Panc1 (cell line): ENCODE measurements at regions not wholly inside any gene's neighbourhood (a gene's known extent, or its start where the extent isn't known, plus 50 kb on each side); places are given as distances from the start of the nearest gene placed in this dataset.

Experiments used
- ATAC-seq: fragments of 200-7000 bp; cut with Tn5 transposase; 2 replicates; pipeline ENCODE4 v1.9.1; 2020; ENCODE audit warnings: mild to moderate bottlenecking, moderate library complexity
- BruUV-seq: library from RNA; stranded (reverse); fragments of 400-500 nt; replicated peaks from 2 replicates; lab custom pipeline; 2021; lab: Mats Ljungman, UMichigan
- CTCF ChIA-PET: fragments of 300-600 bp; sonication (Branson Sonifier 250); formaldehyde crosslinking; loops from one replicate; lab custom pipeline; 2022; ENCODE audit warnings: antibody characterized with exemption; lab: Charles Lee
- POLR2A ChIA-PET: fragments of 300-600 bp; sonication (Branson Sonifier 250); formaldehyde crosslinking; loops from one replicate; lab custom pipeline; 2022; ENCODE audit warnings: antibody characterized with exemption; lab: Charles Lee
- DNase-seq: peaks from one replicate; pipeline ENCODE4 v3.0.0-alpha.2; 2010; ENCODE audit warnings: low read depth, low spot score
- H3K27ac ChIP-seq: 2 replicates; pipeline ENCODE4 v1.5.1; 2011; ENCODE audit warnings: mild to moderate bottlenecking, low read length, inconsistent platforms
- H3K27me3 ChIP-seq: fragments of 200-500 bp; sonication (Bioruptor generic); 2 replicates; pipeline ENCODE4 v1.6.0; 2014; ENCODE audit warnings: low read length, inconsistent platforms; ENCODE audit not compliant: control insufficient read depth, insufficient read depth
- H3K36me3 ChIP-seq: fragments of 200-500 bp; sonication (Bioruptor generic); 2 replicates; pipeline ENCODE4 v1.5.1; 2014; ENCODE audit warnings: inconsistent platforms, mild to moderate bottlenecking, low read length, moderate library complexity; ENCODE audit not compliant: control insufficient read depth, insufficient read depth
- H3K4me1 ChIP-seq: 2 replicates; pipeline ENCODE4 v1.5.1; 2011; ENCODE audit warnings: inconsistent platforms, mild to moderate bottlenecking, low read length, moderate library complexity; ENCODE audit not compliant: control insufficient read depth, insufficient read depth
- H3K4me3 ChIP-seq, 2 experiments: 2 replicates each; pipeline ENCODE4 v1.5.1; 2011 to 2012; ENCODE audit warnings: low read depth in 2 of 2, low read length in 2 of 2, mild to moderate bottlenecking in 2 of 2, inconsistent platforms in 1 of 2, moderate library complexity in 1 of 2
- H3K9me3 ChIP-seq: fragments of 200-500 bp; sonication (Bioruptor generic); 2 replicates; pipeline ENCODE4 v1.5.1; 2014; ENCODE audit warnings: low read depth, mild to moderate bottlenecking, inconsistent platforms, low read length, moderate library complexity; ENCODE audit not compliant: control insufficient read depth, insufficient read depth
- POLR2AphosphoS5 ChIP-seq: IDR thresholded peaks from 2 replicates; pipeline ENCODE4 v1.6.1; 2012; ENCODE audit warnings: mild to moderate bottlenecking, low read depth, low read length, moderate library complexity
- SIN3A ChIP-seq: IDR thresholded peaks from 2 replicates; pipeline ENCODE4 v1.6.1; 2012; ENCODE audit warnings: low read depth, mild to moderate bottlenecking, low read length, moderate library complexity, borderline replicate concordance; ENCODE audit not compliant: insufficient read depth
- TCF7L2 ChIP-seq: IDR thresholded peaks from 2 replicates; pipeline ENCODE4 v1.6.1; 2011; ENCODE audit warnings: mild to moderate bottlenecking, low read depth, low read length, inconsistent platforms
- in situ Hi-C: cut with HindIII; loops from 2 replicates; pipeline ENCODE4 v1.10.0; 2016; ENCODE audit warnings: low sequenced_read_pairs, low pct_unique_long_range_greater_than_20kb
- intact Hi-C: fragments of 100-400 bp; cut with micrococcal nuclease; formaldehyde crosslinking; loops from one replicate; pipeline ENCODE4 v1.10.0; 2022; ENCODE audit not compliant: unreplicated experiment
- TF ChIP-seq, protein P1 (sequence below): fragments of 450-650 bp; IDR thresholded peaks from 2 replicates; pipeline ENCODE4 v1.5.1; 2017; ENCODE audit warnings: mild to moderate bottlenecking
- TF ChIP-seq, protein P2 (sequence below), 2 experiments: IDR thresholded peaks; 2 replicates each; pipeline ENCODE4 v1.6.1; 2011 to 2012; ENCODE audit warnings: low read depth in 2 of 2, control low read depth in 1 of 2, low read length in 1 of 2, mild to moderate bottlenecking in 1 of 2, moderate library complexity in 1 of 2; ENCODE audit not compliant: insufficient read depth in 1 of 2

DNA sequence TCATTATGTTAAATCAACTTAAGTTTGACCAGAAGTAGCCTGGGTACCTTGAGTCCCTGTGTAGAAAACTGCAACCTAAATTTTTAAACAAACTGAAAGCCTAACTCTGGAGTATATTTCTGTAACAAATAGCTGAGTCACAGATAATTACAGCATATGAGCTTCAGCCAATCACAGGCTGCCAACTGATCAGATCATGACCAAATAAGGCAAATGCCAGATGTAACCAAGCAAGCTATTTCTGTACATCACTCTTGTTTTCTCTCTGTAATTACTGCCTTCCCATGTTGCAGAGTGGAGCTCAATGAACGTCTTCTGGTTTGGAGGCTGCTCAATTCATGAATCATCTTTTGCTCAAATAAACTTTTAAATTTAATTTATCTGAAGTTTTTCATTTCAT is 980.9 kb upstream of the DIAPH2 start:
- BruUV-seq: no TSS peak
- Histone ChIP-seq H3K27me3 (no peaks in the 10 kb centered on the region), H3K9me3 (no peaks in the 10 kb centered on the region), H3K27ac (no peak overlapping the region), H3K4me1 (no peaks in the 10 kb centered on the region), H3K36me3 (no peaks in the 10 kb centered on the region), H3K4me3 (no peak overlapping the region)
- CTCF ChIA-PET: no interaction called here
- ATAC-seq (no peak), DNase-seq (no peak)
- intact Hi-C loops: no loop called here
- in situ Hi-C loops: no loop called here
- TF ChIP-seq, protein P1, sequence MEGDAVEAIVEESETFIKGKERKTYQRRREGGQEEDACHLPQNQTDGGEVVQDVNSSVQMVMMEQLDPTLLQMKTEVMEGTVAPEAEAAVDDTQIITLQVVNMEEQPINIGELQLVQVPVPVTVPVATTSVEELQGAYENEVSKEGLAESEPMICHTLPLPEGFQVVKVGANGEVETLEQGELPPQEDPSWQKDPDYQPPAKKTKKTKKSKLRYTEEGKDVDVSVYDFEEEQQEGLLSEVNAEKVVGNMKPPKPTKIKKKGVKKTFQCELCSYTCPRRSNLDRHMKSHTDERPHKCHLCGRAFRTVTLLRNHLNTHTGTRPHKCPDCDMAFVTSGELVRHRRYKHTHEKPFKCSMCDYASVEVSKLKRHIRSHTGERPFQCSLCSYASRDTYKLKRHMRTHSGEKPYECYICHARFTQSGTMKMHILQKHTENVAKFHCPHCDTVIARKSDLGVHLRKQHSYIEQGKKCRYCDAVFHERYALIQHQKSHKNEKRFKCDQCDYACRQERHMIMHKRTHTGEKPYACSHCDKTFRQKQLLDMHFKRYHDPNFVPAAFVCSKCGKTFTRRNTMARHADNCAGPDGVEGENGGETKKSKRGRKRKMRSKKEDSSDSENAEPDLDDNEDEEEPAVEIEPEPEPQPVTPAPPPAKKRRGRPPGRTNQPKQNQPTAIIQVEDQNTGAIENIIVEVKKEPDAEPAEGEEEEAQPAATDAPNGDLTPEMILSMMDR: no peak
- no peak for TF ChIP-seq POLR2AphosphoS5
- TF ChIP-seq, protein P2, sequence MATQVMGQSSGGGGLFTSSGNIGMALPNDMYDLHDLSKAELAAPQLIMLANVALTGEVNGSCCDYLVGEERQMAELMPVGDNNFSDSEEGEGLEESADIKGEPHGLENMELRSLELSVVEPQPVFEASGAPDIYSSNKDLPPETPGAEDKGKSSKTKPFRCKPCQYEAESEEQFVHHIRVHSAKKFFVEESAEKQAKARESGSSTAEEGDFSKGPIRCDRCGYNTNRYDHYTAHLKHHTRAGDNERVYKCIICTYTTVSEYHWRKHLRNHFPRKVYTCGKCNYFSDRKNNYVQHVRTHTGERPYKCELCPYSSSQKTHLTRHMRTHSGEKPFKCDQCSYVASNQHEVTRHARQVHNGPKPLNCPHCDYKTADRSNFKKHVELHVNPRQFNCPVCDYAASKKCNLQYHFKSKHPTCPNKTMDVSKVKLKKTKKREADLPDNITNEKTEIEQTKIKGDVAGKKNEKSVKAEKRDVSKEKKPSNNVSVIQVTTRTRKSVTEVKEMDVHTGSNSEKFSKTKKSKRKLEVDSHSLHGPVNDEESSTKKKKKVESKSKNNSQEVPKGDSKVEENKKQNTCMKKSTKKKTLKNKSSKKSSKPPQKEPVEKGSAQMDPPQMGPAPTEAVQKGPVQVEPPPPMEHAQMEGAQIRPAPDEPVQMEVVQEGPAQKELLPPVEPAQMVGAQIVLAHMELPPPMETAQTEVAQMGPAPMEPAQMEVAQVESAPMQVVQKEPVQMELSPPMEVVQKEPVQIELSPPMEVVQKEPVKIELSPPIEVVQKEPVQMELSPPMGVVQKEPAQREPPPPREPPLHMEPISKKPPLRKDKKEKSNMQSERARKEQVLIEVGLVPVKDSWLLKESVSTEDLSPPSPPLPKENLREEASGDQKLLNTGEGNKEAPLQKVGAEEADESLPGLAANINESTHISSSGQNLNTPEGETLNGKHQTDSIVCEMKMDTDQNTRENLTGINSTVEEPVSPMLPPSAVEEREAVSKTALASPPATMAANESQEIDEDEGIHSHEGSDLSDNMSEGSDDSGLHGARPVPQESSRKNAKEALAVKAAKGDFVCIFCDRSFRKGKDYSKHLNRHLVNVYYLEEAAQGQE (IDR thresholded peaks at IDR 0.05; ENCODE audit: insufficient read depth in 1 of 2, low read depth in 2 of 2, low read length in 1 of 2): no peak
- TF ChIP-seq SIN3A: no peak
- TF ChIP-seq TCF7L2: no peak
- POLR2A ChIA-PET: no interaction called here

- no peak overlapping the region for H3K4me3 ChIP-seq
- no peaks in the 10 kb centered on the region for H3K27me3 ChIP-seq
- TF ChIP-seq POLR2AphosphoS5 (no peak), SIN3A (no peak), TCF7L2 (no peak)
- TF ChIP-seq, protein P1: no peak
- TF ChIP-seq, protein P2 (IDR thresholded peaks at IDR 0.05; ENCODE audit: insufficient read depth in 1 of 2, low read depth in 2 of 2, low read length in 1 of 2): no peak
- DNase-seq: no peak
- intact Hi-C loops (no loop called here), in situ Hi-C loops (no loop called here)
- no peaks in the 10 kb centered on the region for H3K4me1 ChIP-seq
- ChIA-PET POLR2A (no interaction called here), CTCF (no interaction called here)
- ATAC-seq: no peak
- BruUV-seq: no TSS peak
- no peaks in the 10 kb centered on the region; the same call in 1 of the 2 replicates for H3K36me3 ChIP-seq
- H3K9me3 ChIP-seq: no peaks in the 10 kb centered on the region
- H3K27ac ChIP-seq: no peak overlapping the region
Measured at GRCh38 chrX:95716841-95717240, 967.8 kb upstream of the DIAPH2 start.
